Thyroid gland (tissue), 4 donors: ENCODE measurements at regions not wholly inside any gene's neighbourhood (a gene's known extent, or its start where the extent isn't known, plus 50 kb on each side); places are given as distances from the start of the nearest gene placed in this dataset.

Source experiments
- CTCF ChIP-seq, 6 experiments: fragments of 200-600 bp in 3 of 6; fragments of 450-650 bp in 3 of 6; sonication (generic) in 3 of 6; IDR thresholded peaks; one replicate each; pipeline ENCODE4 v1.5.1; 2016 to 2019; ENCODE audit warnings: antibody characterized with exemption in 6 of 6, mild to moderate bottlenecking in 2 of 6, inconsistent platforms in 1 of 6, moderate library complexity in 1 of 6
- POLR2A ChIP-seq, 2 donors: fragments of 450-650 bp; IDR thresholded peaks; one replicate each; pipeline ENCODE4 v1.6.1; 2017; ENCODE audit warnings: antibody characterized with exemption in 2 of 2, mild to moderate bottlenecking in 2 of 2, moderate library complexity in 1 of 2

- no peak for TF ChIP-seq POLR2A (IDR thresholded peaks at IDR 0.05)
- no peak for TF ChIP-seq CTCF (IDR thresholded peaks at IDR 0.05)
These were observed 166.7 kb downstream of the CDC14C start for GRCh38 chr7:49091089-49091488.
